Panc1 (cell line): ENCODE measurements at regions not wholly inside any gene's neighbourhood (a gene's known extent, or its start where the extent isn't known, plus 50 kb on each side); places are given as distances from the start of the nearest gene placed in this dataset.

ENCODE experiments used
- ATAC-seq: fragments of 200-7000 bp; cut with Tn5 transposase; 2 replicates; pipeline ENCODE4 v1.9.1; 2020; ENCODE audit warnings: mild to moderate bottlenecking, moderate library complexity
- BruUV-seq: library from RNA; stranded (reverse); fragments of 400-500 nt; replicated peaks from 2 replicates; lab custom pipeline; 2021; lab: Mats Ljungman, UMichigan
- CTCF ChIA-PET: fragments of 300-600 bp; sonication (Branson Sonifier 250); formaldehyde crosslinking; loops from one replicate; lab custom pipeline; 2022; ENCODE audit warnings: antibody characterized with exemption; lab: Charles Lee
- POLR2A ChIA-PET: fragments of 300-600 bp; sonication (Branson Sonifier 250); formaldehyde crosslinking; loops from one replicate; lab custom pipeline; 2022; ENCODE audit warnings: antibody characterized with exemption; lab: Charles Lee
- DNase-seq: peaks from one replicate; pipeline ENCODE4 v3.0.0-alpha.2; 2010; ENCODE audit warnings: low read depth, low spot score
- H3K27ac ChIP-seq: 2 replicates; pipeline ENCODE4 v1.5.1; 2011; ENCODE audit warnings: mild to moderate bottlenecking, low read length, inconsistent platforms
- H3K27me3 ChIP-seq: fragments of 200-500 bp; sonication (Bioruptor generic); 2 replicates; pipeline ENCODE4 v1.6.0; 2014; ENCODE audit warnings: low read length, inconsistent platforms; ENCODE audit not compliant: control insufficient read depth, insufficient read depth
- H3K36me3 ChIP-seq: fragments of 200-500 bp; sonication (Bioruptor generic); 2 replicates; pipeline ENCODE4 v1.5.1; 2014; ENCODE audit warnings: inconsistent platforms, mild to moderate bottlenecking, low read length, moderate library complexity; ENCODE audit not compliant: control insufficient read depth, insufficient read depth
- H3K4me1 ChIP-seq: 2 replicates; pipeline ENCODE4 v1.5.1; 2011; ENCODE audit warnings: inconsistent platforms, mild to moderate bottlenecking, low read length, moderate library complexity; ENCODE audit not compliant: control insufficient read depth, insufficient read depth
- H3K4me3 ChIP-seq, 2 experiments: 2 replicates each; pipeline ENCODE4 v1.5.1; 2011 to 2012; ENCODE audit warnings: low read depth in 2 of 2, low read length in 2 of 2, mild to moderate bottlenecking in 2 of 2, inconsistent platforms in 1 of 2, moderate library complexity in 1 of 2
- H3K9me3 ChIP-seq: fragments of 200-500 bp; sonication (Bioruptor generic); 2 replicates; pipeline ENCODE4 v1.5.1; 2014; ENCODE audit warnings: low read depth, mild to moderate bottlenecking, inconsistent platforms, low read length, moderate library complexity; ENCODE audit not compliant: control insufficient read depth, insufficient read depth
- CTCF ChIP-seq: fragments of 450-650 bp; IDR thresholded peaks from 2 replicates; pipeline ENCODE4 v1.5.1; 2017; ENCODE audit warnings: mild to moderate bottlenecking
- POLR2AphosphoS5 ChIP-seq: IDR thresholded peaks from 2 replicates; pipeline ENCODE4 v1.6.1; 2012; ENCODE audit warnings: mild to moderate bottlenecking, low read depth, low read length, moderate library complexity
- REST ChIP-seq, 2 experiments: IDR thresholded peaks; 2 replicates each; pipeline ENCODE4 v1.6.1; 2011 to 2012; ENCODE audit warnings: low read depth in 2 of 2, control low read depth in 1 of 2, low read length in 1 of 2, mild to moderate bottlenecking in 1 of 2, moderate library complexity in 1 of 2; ENCODE audit not compliant: insufficient read depth in 1 of 2
- SIN3A ChIP-seq: IDR thresholded peaks from 2 replicates; pipeline ENCODE4 v1.6.1; 2012; ENCODE audit warnings: low read depth, mild to moderate bottlenecking, low read length, moderate library complexity, borderline replicate concordance; ENCODE audit not compliant: insufficient read depth
- TCF7L2 ChIP-seq: IDR thresholded peaks from 2 replicates; pipeline ENCODE4 v1.6.1; 2011; ENCODE audit warnings: mild to moderate bottlenecking, low read depth, low read length, inconsistent platforms
- in situ Hi-C: cut with HindIII; loops from 2 replicates; pipeline ENCODE4 v1.10.0; 2016; ENCODE audit warnings: low sequenced_read_pairs, low pct_unique_long_range_greater_than_20kb
- intact Hi-C: fragments of 100-400 bp; cut with micrococcal nuclease; formaldehyde crosslinking; loops from one replicate; pipeline ENCODE4 v1.10.0; 2022; ENCODE audit not compliant: unreplicated experiment

- no TSS peak for BruUV-seq
- no peak for ATAC-seq
- no peak overlapping the region for H3K27ac ChIP-seq
- in situ Hi-C loops (no loop called here), intact Hi-C loops (no loop called here)
- H3K36me3 ChIP-seq, result no peaks in the 10 kb centered on the region
- H3K27me3 ChIP-seq, result peaks cover 4% of the 10 kb centered on the region; the same call in 1 of the 2 replicates
- POLR2A ChIA-PET, result no interaction called here
- no peaks in the 10 kb centered on the region for H3K4me1 ChIP-seq
- CTCF ChIA-PET, result no interaction called here
- DNase-seq, result no peak
- no peak for TF ChIP-seq CTCF
- no peak for TF ChIP-seq POLR2AphosphoS5
- TF ChIP-seq SIN3A, result no peak
- TF ChIP-seq TCF7L2, result no peak
- TF ChIP-seq REST (IDR thresholded peaks at IDR 0.05; ENCODE audit: insufficient read depth in 1 of 2, low read depth in 2 of 2, low read length in 1 of 2), result no peak
- H3K4me3 ChIP-seq, result no peak overlapping the region
- H3K9me3 ChIP-seq, result no peaks in the 10 kb centered on the region
These were observed 221.2 kb upstream of the SFSWAP start for GRCh38 chr12:131489718-131490117.

- ChIA-PET CTCF (no interaction called here), POLR2A (interaction anchor here (0.7 kb wide), 1 partner anchor 1076 kb away, joined by 4 read pairs; no protein-coding TSS in a partner anchor)
- H3K36me3 ChIP-seq, result no peaks in the 10 kb centered on the region
- no peak overlapping the region for H3K4me3 ChIP-seq
- no peaks in the 10 kb centered on the region for H3K9me3 ChIP-seq
- no peak for DNase-seq
- BruUV-seq, result no TSS peak
- ATAC-seq, result no peak
- intact Hi-C loops (no loop called here), in situ Hi-C loops (no loop called here)
- no peaks in the 10 kb centered on the region for H3K4me1 ChIP-seq
- no peak overlapping the region for H3K27ac ChIP-seq
- TF ChIP-seq CTCF (no peak), POLR2AphosphoS5 (no peak), SIN3A (no peak), REST (IDR thresholded peaks at IDR 0.05; ENCODE audit: insufficient read depth in 1 of 2, low read depth in 2 of 2, low read length in 1 of 2) (no peak), TCF7L2 (no peak)
- peaks cover 3% of the 10 kb centered on the region; the same call in 1 of the 2 replicates for H3K27me3 ChIP-seq
These were observed 219.7 kb upstream of the SFSWAP start for GRCh38 chr12:131491155-131491554.
